Adrenal gland (tissue), 9 donors: ENCODE measurements at regions not wholly inside any gene's neighbourhood (a gene's known extent, or its start where the extent isn't known, plus 50 kb on each side); places are given as distances from the start of the nearest gene placed in this dataset.
"Not testable (repeated sequence)": the region's sequence is repeated elsewhere in the genome, so short reads cannot be mapped to it uniquely, and the experiment has no call there.

Source experiments
- DNase-seq, 7 donors: peaks; one replicate each; pipeline ENCODE4 v3.0.0-alpha.2; 2019 to 2020
- H3K27ac ChIP-seq, 5 donors: fragments of 200-600 bp; sonication (generic) in 4 of 5; 1 replicate in 3 of 5; 2 replicates in 2 of 5; pipeline versions ENCODE4 v1.5.1 to v1.8.0; 2016 to 2020; ENCODE audit warnings: mild to moderate bottlenecking in 1 of 5
- H3K27me3 ChIP-seq: fragments of 200-600 bp; 2 replicates; pipeline ENCODE4 v1.8.0; 2021
- H3K36me3 ChIP-seq, 2 donors: fragments of 200-600 bp; replicated peaks in 1 of 2; 1 replicate in 1 of 2; 2 replicates in 1 of 2; pipeline versions ENCODE4 v1.5.1 to v1.8.0; 2018 to 2022
- H3K4me1 ChIP-seq, 2 donors: fragments of 200-600 bp; replicated peaks in 1 of 2; 1 replicate in 1 of 2; 2 replicates in 1 of 2; pipeline versions ENCODE4 v1.5.1 to v1.8.0; 2018 to 2021
- H3K4me3 ChIP-seq, 4 donors: fragments of 200-600 bp; sonication (generic) in 3 of 4; one replicate each; pipeline ENCODE4 v1.5.1; 2016 to 2018
- H3K9me3 ChIP-seq, 3 donors: fragments of 200-600 bp; sonication (generic) in 1 of 3; replicated peaks in 1 of 3; 1 replicate in 2 of 3; 2 replicates in 1 of 3; pipeline versions ENCODE4 v1.5.1 to v1.8.0; 2016 to 2021
- POLR2A ChIP-seq, 2 donors: fragments of 450-650 bp; IDR thresholded peaks; one replicate each; pipeline ENCODE4 v1.6.1; 2017; ENCODE audit warnings: antibody characterized with exemption in 2 of 2, mild to moderate bottlenecking in 2 of 2, moderate library complexity in 1 of 2
- WGBS, 4 donors: extraction: QIAGEN DNeasy Blood & Tissue Kit in 2 of 4; methylation state at CpG; one replicate each; pipeline versions ENCODE4 v1.1.5 to v1.1.7; 2013 to 2017; 5-methylcytosine and 5-hydroxymethylcytosine counted together
- intact Hi-C, 2 donors: fragments of 100-400 bp; cut with DNase I; formaldehyde crosslinking; loops; one replicate each; pipeline versions ENCODE4 v1.14.1 to v1.15.0; 2022 to 2023
- TF ChIP-seq, protein P1 (sequence below), 6 experiments: fragments of 450-650 bp in 4 of 6; fragments of 200-600 bp in 2 of 6; sonication (generic) in 1 of 6; IDR thresholded peaks; 1 replicate in 5 of 6; 2 replicates in 1 of 6; pipeline versions ENCODE4 v1.5.1 to v1.8.0; 2016 to 2021; ENCODE audit warnings: antibody characterized with exemption in 6 of 6, mild to moderate bottlenecking in 2 of 6, moderate library complexity in 1 of 6
- donor health status: healthy with polysubstance abuse.
- donor health status: Bipolar disorder and iron deficiency.
- donor health status: DM: yes; HTN: yes; CAD: no.
- donor health status: DM: no; HTN: no; CAD: no.
- donor health status: DM: no; HTN: no; CAD: no.

DNA sequence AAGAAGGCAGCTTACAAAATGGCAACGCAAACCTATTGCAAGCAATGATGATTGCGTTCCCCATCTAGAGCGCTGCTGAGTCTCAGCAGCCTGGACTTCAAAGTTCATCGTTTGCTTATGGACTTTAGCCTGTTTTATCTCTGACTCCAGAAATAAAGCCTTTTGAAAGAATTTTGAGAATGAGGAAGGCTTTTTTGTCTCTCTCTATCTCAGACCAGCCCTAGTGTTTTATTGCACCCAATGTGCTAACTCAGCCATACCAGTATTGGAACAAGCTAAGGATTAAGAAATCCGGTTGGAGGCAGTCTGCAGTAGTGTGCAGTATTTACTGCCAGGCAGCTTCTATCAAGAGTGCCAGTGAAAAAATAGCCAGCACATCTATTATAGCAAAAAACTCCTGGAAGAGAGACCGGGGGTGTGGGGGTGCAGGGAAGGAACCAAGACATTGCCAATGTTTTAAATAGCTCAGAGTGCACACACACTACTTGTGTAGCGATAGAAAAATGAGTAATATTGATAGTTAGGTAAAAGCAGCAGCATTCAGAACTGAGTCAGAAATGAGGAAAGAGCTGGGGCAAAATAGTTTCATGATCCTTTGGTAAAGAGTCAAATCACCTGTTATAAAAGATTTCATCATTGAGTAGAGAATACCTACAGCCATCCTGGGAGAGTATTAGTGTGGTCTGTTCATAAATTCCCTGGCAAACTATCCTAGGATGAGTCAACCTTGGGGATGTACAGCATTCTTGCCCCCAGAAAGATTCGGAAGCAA is 219.0 kb downstream of the ZNF608 start:
- intact Hi-C loops: no loop called here
- WGBS, 4 donors: 70 to 83% (median 78%) methylated on average over 8 of the region's 8 CpGs
- no peak for DNase-seq
- TF ChIP-seq, protein P1, sequence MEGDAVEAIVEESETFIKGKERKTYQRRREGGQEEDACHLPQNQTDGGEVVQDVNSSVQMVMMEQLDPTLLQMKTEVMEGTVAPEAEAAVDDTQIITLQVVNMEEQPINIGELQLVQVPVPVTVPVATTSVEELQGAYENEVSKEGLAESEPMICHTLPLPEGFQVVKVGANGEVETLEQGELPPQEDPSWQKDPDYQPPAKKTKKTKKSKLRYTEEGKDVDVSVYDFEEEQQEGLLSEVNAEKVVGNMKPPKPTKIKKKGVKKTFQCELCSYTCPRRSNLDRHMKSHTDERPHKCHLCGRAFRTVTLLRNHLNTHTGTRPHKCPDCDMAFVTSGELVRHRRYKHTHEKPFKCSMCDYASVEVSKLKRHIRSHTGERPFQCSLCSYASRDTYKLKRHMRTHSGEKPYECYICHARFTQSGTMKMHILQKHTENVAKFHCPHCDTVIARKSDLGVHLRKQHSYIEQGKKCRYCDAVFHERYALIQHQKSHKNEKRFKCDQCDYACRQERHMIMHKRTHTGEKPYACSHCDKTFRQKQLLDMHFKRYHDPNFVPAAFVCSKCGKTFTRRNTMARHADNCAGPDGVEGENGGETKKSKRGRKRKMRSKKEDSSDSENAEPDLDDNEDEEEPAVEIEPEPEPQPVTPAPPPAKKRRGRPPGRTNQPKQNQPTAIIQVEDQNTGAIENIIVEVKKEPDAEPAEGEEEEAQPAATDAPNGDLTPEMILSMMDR (IDR thresholded peaks at IDR 0.05): no peak
- TF ChIP-seq POLR2A (IDR thresholded peaks at IDR 0.05): no peak
- H3K27me3 ChIP-seq: no peaks in the 10 kb centered on the region
- H3K4me1 ChIP-seq: no peaks in the 10 kb centered on the region
- no peaks in the 10 kb centered on the region for H3K9me3 ChIP-seq
- H3K27ac ChIP-seq: no peak overlapping the region
- no peaks in the 10 kb centered on the region for H3K36me3 ChIP-seq
- H3K4me3 ChIP-seq: no peak overlapping the region

DNA sequence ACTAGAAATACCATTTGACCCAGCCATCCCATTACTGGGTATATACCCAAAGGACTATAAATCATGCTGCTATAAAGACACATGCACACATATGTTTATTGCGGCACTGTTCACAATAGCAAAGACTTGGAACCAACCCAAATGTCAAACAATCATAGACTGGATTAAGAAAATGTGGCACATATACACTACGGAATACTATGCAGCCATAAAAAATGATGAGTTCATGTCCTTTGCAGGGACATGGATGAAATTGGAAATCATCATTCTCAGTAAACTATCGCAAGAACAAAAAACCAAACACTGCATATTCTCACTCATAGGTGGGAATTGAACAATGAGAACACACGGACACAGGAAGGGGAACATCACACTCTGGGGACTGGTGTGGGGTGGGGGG is 220.4 kb downstream of the ZNF608 start:
- H3K36me3 ChIP-seq, H3K4me1 ChIP-seq, H3K27ac ChIP-seq, H3K9me3 ChIP-seq, H3K27me3 ChIP-seq, DNase-seq, H3K4me3 ChIP-seq, intact Hi-C loops: not testable (repeated sequence)
- WGBS, 4 donors: 77 to 100% (median 97%) methylated on average over 2 to 3 of the region's 4 CpGs

DNA sequence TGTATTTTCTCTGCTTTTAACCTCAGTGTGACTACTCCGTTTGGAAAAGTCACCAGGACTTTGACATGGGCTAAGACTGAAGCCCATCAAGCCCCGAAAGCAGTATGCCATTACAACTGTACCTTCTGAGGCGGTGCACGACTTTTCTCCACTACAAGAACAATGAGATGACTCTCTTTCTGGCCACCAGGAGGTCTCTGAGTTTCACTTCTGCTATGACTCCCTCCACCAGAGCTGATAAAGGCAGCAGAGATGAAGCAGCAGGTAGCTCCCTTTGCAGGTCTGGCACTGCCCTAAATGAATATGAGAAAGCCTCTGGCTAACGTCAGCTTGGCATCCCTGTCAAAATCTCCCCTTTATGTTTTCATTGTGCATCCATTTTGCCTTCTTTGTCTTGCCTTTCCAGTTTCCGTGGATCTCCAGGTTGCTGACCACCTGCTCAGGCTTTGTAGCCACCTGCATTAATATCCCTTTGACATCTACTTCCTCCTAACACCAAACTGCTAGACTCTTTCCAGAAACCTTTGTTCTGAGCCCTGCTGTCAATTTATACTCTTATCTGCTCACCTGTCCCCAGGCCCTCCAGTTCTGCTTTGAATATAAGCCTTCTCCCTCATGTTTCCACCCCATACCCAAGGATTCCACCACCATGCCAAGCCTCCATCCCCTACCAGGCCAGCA is 221.7 kb downstream of the ZNF608 start:
- Histone ChIP-seq H3K27ac (no peak overlapping the region), H3K27me3 (no peaks in the 10 kb centered on the region), H3K9me3 (no peaks in the 10 kb centered on the region), H3K4me3 (no peak overlapping the region), H3K4me1 (peaks cover 0 to 2% of the 10 kb centered on the region in 2 donors), H3K36me3 (no peaks in the 10 kb centered on the region)
- TF ChIP-seq, protein P1 (IDR thresholded peaks at IDR 0.05): peak in 1 of 6 experiments; percentile 4
- no peak for TF ChIP-seq POLR2A (IDR thresholded peaks at IDR 0.05)
- DNase-seq: no peak
- intact Hi-C loops: no loop called here
- 87 to 93% (median 92%) methylated on average over 6 of the region's 6 CpGs for WGBS, 4 donors

DNA sequence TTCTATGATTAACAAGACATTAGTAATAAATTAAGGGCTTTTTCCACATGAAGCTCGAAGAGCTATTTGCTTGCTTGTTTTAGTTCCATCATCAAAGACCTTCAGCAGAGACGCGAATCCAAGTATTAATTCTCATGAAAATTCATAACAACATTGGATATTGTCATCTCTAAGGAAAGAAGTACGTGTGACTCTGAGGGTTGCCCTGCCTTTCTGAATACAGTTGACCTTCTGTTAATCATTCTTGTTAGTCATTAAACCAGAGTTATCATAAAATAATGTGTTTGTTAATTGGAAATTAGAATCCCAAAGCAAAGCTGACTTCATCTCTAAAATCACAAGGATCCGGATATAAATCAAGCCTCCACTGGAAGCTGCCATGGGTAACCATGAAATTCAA is 222.5 kb downstream of the ZNF608 start:
- H3K27me3 ChIP-seq: no peaks in the 10 kb centered on the region
- no peaks in the 10 kb centered on the region for H3K9me3 ChIP-seq
- DNase-seq: peak in 1 of 7 donors; percentile 6
- WGBS, 4 donors: 39 to 53% (median 48%) methylated on average over 5 of the region's 5 CpGs
- TF ChIP-seq, protein P1 (IDR thresholded peaks at IDR 0.05): no peak
- no peak for TF ChIP-seq POLR2A (IDR thresholded peaks at IDR 0.05)
- H3K4me3 ChIP-seq: no peak overlapping the region
- no peaks in the 10 kb centered on the region for H3K36me3 ChIP-seq
- intact Hi-C loops: no loop called here
- no peak overlapping the region for H3K27ac ChIP-seq
- H3K4me1 ChIP-seq: peaks cover 0 to 10% of the 10 kb centered on the region in 2 donors
